Astrocyte (in vitro differentiated cells and primary cell): ENCODE measurements at regions not wholly inside any gene's neighbourhood (a gene's known extent, or its start where the extent isn't known, plus 50 kb on each side); places are given as distances from the start of the nearest gene placed in this dataset.

ENCODE experiments used
- CTCF ChIP-seq: IDR thresholded peaks from 2 replicates; pipeline ENCODE4 v1.5.1; 2011; ENCODE audit warnings: low read depth, mild to moderate bottlenecking, inconsistent platforms, low read length, moderate library complexity; ENCODE audit not compliant: insufficient read depth
- EZH2 ChIP-seq: IDR thresholded peaks from 2 replicates; pipeline ENCODE4 v1.6.1; 2012; ENCODE audit warnings: mild to moderate bottlenecking, low read length, inconsistent platforms; ENCODE audit not compliant: insufficient read depth

GRCh38 chr2:131828164-131828561, 300.5 kb downstream of the CCDC74A start:
- TF ChIP-seq CTCF: no peak
- no peak for TF ChIP-seq EZH2
